NT2/D1 (cell line): ENCODE measurements at regions not wholly inside any gene's neighbourhood (a gene's known extent, or its start where the extent isn't known, plus 50 kb on each side); places are given as distances from the start of the nearest gene placed in this dataset.

Experiments used
- SUZ12 ChIP-seq: IDR thresholded peaks from 2 replicates; pipeline ENCODE4 v1.6.1; 2011; ENCODE audit not compliant: insufficient read length, insufficient read depth; ENCODE audit errors: extremely low read depth
- YY1 ChIP-seq: IDR thresholded peaks from 2 replicates; pipeline ENCODE4 v1.6.1; 2011; ENCODE audit not compliant: insufficient read length, insufficient read depth
- ZNF274 ChIP-seq: IDR thresholded peaks from 2 replicates; pipeline ENCODE4 v1.6.1; 2011; ENCODE audit warnings: mild to moderate bottlenecking, low read depth, low read length

- TF ChIP-seq ZNF274 (no peak), YY1 (no peak), SUZ12 (no peak)
Observed at GRCh38 chr7:28314841-28315240, 97.5 kb upstream of the CREB5 start.
